Right forelimb (tissue), 1 donor: ENCODE measurements at regions not wholly inside any gene's neighbourhood (a gene's known extent, or its start where the extent isn't known, plus 50 kb on each side); places are given as distances from the start of the nearest gene placed in this dataset.
"Not testable (repeated sequence)": the region's sequence is repeated elsewhere in the genome, so short reads cannot be mapped to it uniquely, and the experiment has no call there.

ENCODE experiments used
- DNase-seq: peaks from one replicate; pipeline ENCODE4 v3.0.0-alpha.2; 2018

GRCh38 chr17:31798205-31798724 is 60.8 kb downstream of the COPRS start:
- DNase-seq, result no peak

- DNase-seq, result not testable (repeated sequence)
These were observed 63.1 kb downstream of the COPRS start for GRCh38 chr17:31795941-31796340.

GRCh38 chr17:31794111-31794510 is 64.9 kb downstream of the COPRS start:
- DNase-seq, result no peak

GRCh38 chr17:31793634-31794033 is 65.4 kb downstream of the COPRS start:
- DNase-seq, result not testable (repeated sequence)

GRCh38 chr17:31792007-31792585 is 66.9 kb downstream of the COPRS start:
- no peak for DNase-seq

- no peak for DNase-seq
These were observed 69.1 kb downstream of the COPRS start for GRCh38 chr17:31789707-31790505.

- DNase-seq, result no peak
These were observed 70.1 kb downstream of the COPRS start for GRCh38 chr17:31788956-31789355.

- DNase-seq, result no peak
These were observed 70.5 kb downstream of the COPRS start for GRCh38 chr17:31788571-31788946.

- DNase-seq, result no peak
These were observed 71.0 kb downstream of the COPRS start for GRCh38 chr17:31787857-31788570.

GRCh38 chr17:31786796-31787481 is 72.1 kb downstream of the COPRS start:
- DNase-seq, result no peak

- no peak for DNase-seq
These were observed 78.6 kb downstream of the COPRS start for GRCh38 chr17:31780483-31780882.

- no peak for DNase-seq
These were observed 80.5 kb downstream of the COPRS start for GRCh38 chr17:31778523-31778922.

GRCh38 chr17:31771328-31771727 is 87.7 kb downstream of the COPRS start:
- DNase-seq, result not testable (repeated sequence)

GRCh38 chr17:31770501-31770900 is 88.5 kb downstream of the COPRS start:
- not testable (repeated sequence) for DNase-seq

GRCh38 chr17:31761836-31762510 is 97.1 kb downstream of the COPRS start:
- DNase-seq, result not testable (repeated sequence)

- no peak for DNase-seq
These were observed 100.4 kb downstream of the COPRS start for GRCh38 chr17:31758646-31759045.

- no peak for DNase-seq
These were observed 101.9 kb downstream of the COPRS start for GRCh38 chr17:31757097-31757496.

- DNase-seq, result no peak
These were observed 104.7 kb downstream of the COPRS start for GRCh38 chr17:31754239-31754945.

- no peak for DNase-seq
These were observed 106.0 kb downstream of the COPRS start for GRCh38 chr17:31753011-31753410.

- DNase-seq, result no peak
These were observed 106.5 kb downstream of the COPRS start for GRCh38 chr17:31752584-31752983.

GRCh38 chr17:31750578-31750977 is 108.5 kb downstream of the COPRS start:
- no peak for DNase-seq

GRCh38 chr17:31748881-31749280 is 110.2 kb downstream of the COPRS start:
- DNase-seq, result no peak
